Glomerular visceral epithelial cell (primary cell): ENCODE measurements at regions not wholly inside any gene's neighbourhood (a gene's known extent, or its start where the extent isn't known, plus 50 kb on each side); places are given as distances from the start of the nearest gene placed in this dataset.

ENCODE experiments used
- DNase-seq: peaks from one replicate; pipeline ENCODE4 v3.0.0-alpha.2; 2016; ENCODE audit errors: extremely low spot score

- no peak for DNase-seq
Observed at GRCh38 chr6:8218861-8219260, 116.5 kb upstream of the EEF1E1 start.

GRCh38 chr6:8215631-8216030, 113.3 kb upstream of the EEF1E1 start:
- DNase-seq, result peak; percentile 57

- no peak for DNase-seq
Observed at GRCh38 chr6:8213995-8214394, 111.6 kb upstream of the EEF1E1 start.

GRCh38 chr6:8212720-8213434, 110.5 kb upstream of the EEF1E1 start:
- DNase-seq, result no peak

GRCh38 chr6:8207869-8208191, 105.5 kb upstream of the EEF1E1 start:
- DNase-seq, result no peak

- no peak for DNase-seq
Observed at GRCh38 chr6:8207191-8207868, 105.0 kb upstream of the EEF1E1 start.

- no peak for DNase-seq
Observed at GRCh38 chr6:8203337-8203736, 101.0 kb upstream of the EEF1E1 start.

GRCh38 chr6:8201679-8202078, 99.3 kb upstream of the EEF1E1 start:
- no peak for DNase-seq

GRCh38 chr6:8200255-8200654, 97.9 kb upstream of the EEF1E1 start:
- DNase-seq, result no peak

GRCh38 chr6:8195714-8196102, 93.4 kb upstream of the EEF1E1 start:
- DNase-seq, result no peak

- DNase-seq, result no peak
Observed at GRCh38 chr6:8195040-8195713, 92.8 kb upstream of the EEF1E1 start.

GRCh38 chr6:8194490-8194889, 92.1 kb upstream of the EEF1E1 start:
- peak; percentile 12 for DNase-seq

- DNase-seq, result peak; percentile 37
Observed at GRCh38 chr6:8193541-8193940, 91.2 kb upstream of the EEF1E1 start.

- DNase-seq, result no peak
Observed at GRCh38 chr6:8192597-8192996, 90.2 kb upstream of the EEF1E1 start.

- no peak for DNase-seq
Observed at GRCh38 chr6:8192067-8192466, 89.7 kb upstream of the EEF1E1 start.

- no peak for DNase-seq
Observed at GRCh38 chr6:8191629-8192028, 89.3 kb upstream of the EEF1E1 start.

GRCh38 chr6:8187209-8187608, 84.9 kb upstream of the EEF1E1 start:
- no peak for DNase-seq

- DNase-seq, result no peak
Observed at GRCh38 chr6:8182902-8183665, 80.7 kb upstream of the EEF1E1 start.

- DNase-seq, result no peak
Observed at GRCh38 chr6:8181951-8182845, 79.8 kb upstream of the EEF1E1 start.

GRCh38 chr6:8181160-8181881, 79.0 kb upstream of the EEF1E1 start:
- DNase-seq, result no peak
